ENCODE measurements at regions not wholly inside any gene's neighbourhood (a gene's known extent, or its start where the extent isn't known, plus 50 kb on each side); places are given as distances from the start of the nearest gene placed in this dataset.

DNA sequence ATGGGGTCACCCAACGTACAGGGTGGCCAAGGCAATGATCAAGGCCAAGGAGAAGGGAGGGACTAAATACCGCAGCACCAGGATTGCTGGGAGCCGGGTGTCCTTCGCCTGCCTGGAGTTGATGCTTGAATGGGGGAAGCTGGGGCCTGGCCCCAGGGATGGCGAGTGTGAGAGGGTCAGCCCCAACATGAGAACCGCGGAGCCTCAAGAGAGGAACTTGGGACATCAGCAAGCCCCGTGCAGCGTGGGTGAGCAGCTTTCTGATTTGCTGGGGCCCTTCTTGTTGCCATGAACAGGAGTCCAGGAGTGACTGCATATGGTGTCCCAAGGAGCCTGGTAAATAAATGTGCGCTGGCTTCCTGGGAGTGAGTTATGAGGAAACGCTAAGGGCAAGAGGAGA is 72.8 kb upstream of the PITRM1 start:
- POLR2A ChIA-PET, result no interaction called here
- Mint-ChIP-seq H3K27ac (no peak overlapping the region), H3K4me1 (no peaks in the 10 kb centered on the region), H3K9me3 (no peaks in the 10 kb centered on the region), H3K27me3 (peaks cover under 1 to 14% (median 5%) of the 10 kb centered on the region in 5 donors), H3K4me3 (no peak overlapping the region), H3K36me3 (no peaks in the 10 kb centered on the region)
- no peak for ATAC-seq
- DNase-seq, result no peak

DNA sequence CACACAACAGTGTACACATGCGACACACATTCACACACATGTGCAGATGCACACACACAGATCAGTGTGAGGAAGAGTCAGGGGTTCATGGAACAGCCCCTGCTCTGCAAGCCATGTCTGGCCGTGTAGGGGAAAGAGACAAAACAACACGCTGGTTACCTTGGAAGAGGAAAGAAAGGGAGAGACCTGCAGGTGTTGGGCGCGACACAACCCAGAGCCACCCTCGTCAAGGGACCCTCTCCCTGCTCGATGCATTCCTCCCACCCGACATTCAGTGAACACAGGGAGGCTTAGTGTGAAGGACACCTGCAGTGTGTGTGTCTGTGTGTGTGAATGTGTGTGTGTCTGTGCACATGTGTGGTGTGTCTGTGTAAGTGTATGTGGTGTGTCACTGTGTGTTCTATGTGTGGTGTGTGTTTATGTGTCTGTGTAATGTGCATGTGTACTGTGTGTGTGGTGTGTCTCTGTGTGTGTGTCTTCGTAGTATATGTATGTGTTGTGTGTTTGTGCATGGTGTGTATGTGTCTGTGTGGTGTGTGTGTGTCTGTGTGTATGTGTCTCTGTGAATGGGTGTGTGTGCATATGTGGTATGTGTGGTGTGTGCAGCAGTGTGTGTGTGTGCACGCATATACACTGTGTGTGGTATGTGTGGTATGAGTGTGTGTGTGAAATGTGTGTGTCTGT is 69.5 kb upstream of the PITRM1 start:
- Mint-ChIP-seq H3K4me1 (peaks cover 0 to 4% (median 4%) of the 10 kb centered on the region in 4 donors), H3K27me3 (peaks cover 4 to 35% (median 14%) of the 10 kb centered on the region in 5 donors), H3K9me3 (no peaks in the 10 kb centered on the region), H3K27ac (no peak overlapping the region), H3K4me3 (no peak overlapping the region), H3K36me3 (no peaks in the 10 kb centered on the region)
- no peak for DNase-seq
- POLR2A ChIA-PET, result no interaction called here
- ATAC-seq, result no peak

DNA sequence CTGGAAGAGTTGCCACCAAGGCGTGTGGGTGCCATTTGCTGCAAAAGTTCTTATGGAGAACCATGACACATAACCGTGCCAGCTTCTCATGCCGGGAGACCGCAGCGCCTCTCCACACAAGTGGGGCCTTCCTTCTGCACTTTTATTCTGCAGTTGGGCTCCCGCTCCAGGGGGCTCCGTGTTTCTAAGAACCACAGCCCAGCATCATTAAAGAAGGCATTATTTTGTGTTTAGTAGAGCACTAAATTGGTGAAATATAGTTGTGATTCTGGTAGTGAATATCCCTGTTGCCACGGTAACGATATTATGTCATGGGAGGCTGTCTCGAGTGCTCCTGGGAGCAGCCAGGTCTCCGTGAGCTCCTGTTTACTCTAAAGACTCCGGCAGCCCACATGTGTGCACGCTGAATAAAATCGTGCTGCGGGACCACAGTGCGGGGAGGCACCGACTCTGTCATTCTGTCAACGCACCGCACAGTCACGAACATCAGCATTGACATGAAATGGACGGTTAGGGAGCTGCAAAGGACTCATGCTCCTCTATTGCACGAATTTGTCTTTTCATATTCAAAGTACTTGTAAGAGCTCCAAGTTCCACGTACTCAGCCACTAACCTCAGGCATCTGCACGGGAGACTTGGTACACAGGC is 68.8 kb upstream of the PITRM1 start:
- Mint-ChIP-seq H3K4me3 (no peak overlapping the region), H3K27me3 (peaks cover 4 to 35% (median 18%) of the 10 kb centered on the region in 5 donors), H3K9me3 (no peaks in the 10 kb centered on the region), H3K36me3 (no peaks in the 10 kb centered on the region), H3K27ac (no peak overlapping the region), H3K4me1 (peaks cover 0 to 4% (median 4%) of the 10 kb centered on the region in 4 donors)
- DNase-seq (no peak), ATAC-seq (no peak)
- POLR2A ChIA-PET, result no interaction called here

DNA sequence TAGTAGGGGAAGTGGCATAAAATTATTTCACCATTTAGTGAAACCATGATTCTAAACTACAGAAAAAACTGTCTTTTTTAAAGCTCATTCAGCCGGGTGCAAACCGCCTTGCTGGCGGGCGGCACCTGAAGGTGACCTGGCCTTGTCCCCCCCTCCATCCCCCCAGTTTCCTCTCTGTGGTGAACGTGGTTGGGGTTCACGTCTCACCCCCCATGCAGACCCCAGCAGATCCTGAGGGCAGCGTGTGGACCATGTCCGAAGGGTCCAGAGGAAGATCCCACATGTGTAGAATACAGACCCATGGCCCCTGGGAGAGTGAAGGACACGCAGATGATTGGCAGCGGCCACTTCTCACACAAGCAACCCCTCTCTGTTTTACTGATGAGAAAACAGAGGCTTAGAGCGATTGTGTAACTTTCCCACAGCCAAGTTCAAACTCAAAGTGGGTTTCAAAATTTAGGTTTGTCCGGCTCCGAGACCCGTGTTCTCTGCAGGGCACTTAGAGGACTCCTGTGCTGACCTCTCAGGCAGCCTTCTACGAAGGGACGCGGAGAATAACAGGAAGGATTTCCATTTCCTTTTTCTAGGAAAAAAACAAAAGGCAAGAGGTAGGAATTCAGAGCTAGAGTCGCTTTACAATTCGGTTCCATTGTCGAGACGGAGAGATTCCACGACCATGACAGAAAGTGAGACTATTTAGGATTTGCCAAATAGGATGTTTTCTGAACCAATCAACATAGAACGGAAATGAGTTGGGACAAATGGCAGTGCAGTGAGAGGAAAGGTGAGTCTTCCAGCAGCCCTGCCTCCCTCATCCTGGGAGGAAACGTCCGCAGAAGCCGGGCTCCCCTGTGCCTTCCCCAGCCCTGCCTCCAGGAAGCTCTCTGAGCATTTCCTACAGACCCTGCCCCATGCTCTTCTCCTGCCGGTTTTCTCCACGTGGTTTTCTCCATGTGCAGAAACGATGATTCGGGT is 67.6 kb upstream of the PITRM1 start:
- H3K36me3 Mint-ChIP-seq, result no peaks in the 10 kb centered on the region
- DNase-seq (no peak), ATAC-seq (no peak)
- H3K4me1 Mint-ChIP-seq, result peaks cover 0 to 4% (median 4%) of the 10 kb centered on the region in 4 donors
- peak overlapping the region in 2 of 10 donors; percentile 40 to 58 for H3K27ac Mint-ChIP-seq
- POLR2A ChIA-PET, result no interaction called here
- H3K4me3 Mint-ChIP-seq, result no peak overlapping the region
- no peaks in the 10 kb centered on the region for H3K9me3 Mint-ChIP-seq
- peaks cover 4 to 33% (median 17%) of the 10 kb centered on the region in 5 donors for H3K27me3 Mint-ChIP-seq

DNA sequence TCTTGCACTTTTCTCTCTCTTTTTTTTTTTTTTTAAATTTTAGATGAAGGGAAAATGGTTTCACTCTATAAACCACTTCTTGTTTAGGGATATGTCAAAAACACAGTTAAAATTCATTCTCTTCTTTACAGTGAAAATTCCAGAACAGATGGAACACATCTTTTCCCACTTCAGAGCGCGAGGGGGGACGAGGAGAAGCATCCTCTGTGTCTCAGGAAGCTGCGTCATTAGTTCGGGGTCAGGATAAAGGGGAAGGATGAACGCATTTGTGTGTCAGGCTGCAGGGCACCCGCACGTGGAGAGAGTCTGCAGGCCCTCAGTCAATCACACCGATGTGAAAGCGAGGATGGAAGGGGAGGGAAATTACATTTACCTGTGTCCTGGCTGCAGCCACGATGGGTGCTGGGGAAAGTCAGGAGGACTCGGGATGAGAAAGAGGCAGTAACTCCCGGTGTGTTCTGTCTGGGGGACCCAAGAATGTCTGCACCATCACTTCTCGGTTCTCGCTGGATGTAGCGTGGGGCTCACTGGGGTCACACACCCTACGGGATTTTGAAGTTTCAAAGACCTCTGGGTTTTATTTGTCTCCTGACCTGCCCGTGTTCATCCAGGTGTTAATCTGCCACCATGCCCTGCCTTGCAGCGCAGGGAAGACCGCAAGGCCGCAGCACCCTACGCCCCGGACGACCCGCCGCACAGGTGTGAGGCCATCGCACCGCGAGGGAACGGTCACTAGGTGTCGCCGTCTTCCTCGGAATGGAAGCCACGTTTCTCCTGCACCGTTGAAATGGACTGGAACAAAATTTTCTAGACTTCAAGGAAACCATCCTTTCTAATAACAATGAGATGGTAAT is 66.7 kb upstream of the PITRM1 start:
- DNase-seq, result peak; percentile 34 to 73 (median 58)
- H3K27me3 Mint-ChIP-seq, result peaks cover 4 to 31% (median 18%) of the 10 kb centered on the region in 5 donors
- H3K4me1 Mint-ChIP-seq, result peaks cover 0 to 4% (median 4%) of the 10 kb centered on the region in 4 donors
- POLR2A ChIA-PET, result no interaction called here
- no peaks in the 10 kb centered on the region for H3K9me3 Mint-ChIP-seq
- peak; percentile 66 to 82 for ATAC-seq
- H3K27ac Mint-ChIP-seq, result peak overlapping the region in 2 of 10 donors; percentile 31 to 52
- H3K36me3 Mint-ChIP-seq, result no peaks in the 10 kb centered on the region
- H3K4me3 Mint-ChIP-seq, result no peak overlapping the region

DNA sequence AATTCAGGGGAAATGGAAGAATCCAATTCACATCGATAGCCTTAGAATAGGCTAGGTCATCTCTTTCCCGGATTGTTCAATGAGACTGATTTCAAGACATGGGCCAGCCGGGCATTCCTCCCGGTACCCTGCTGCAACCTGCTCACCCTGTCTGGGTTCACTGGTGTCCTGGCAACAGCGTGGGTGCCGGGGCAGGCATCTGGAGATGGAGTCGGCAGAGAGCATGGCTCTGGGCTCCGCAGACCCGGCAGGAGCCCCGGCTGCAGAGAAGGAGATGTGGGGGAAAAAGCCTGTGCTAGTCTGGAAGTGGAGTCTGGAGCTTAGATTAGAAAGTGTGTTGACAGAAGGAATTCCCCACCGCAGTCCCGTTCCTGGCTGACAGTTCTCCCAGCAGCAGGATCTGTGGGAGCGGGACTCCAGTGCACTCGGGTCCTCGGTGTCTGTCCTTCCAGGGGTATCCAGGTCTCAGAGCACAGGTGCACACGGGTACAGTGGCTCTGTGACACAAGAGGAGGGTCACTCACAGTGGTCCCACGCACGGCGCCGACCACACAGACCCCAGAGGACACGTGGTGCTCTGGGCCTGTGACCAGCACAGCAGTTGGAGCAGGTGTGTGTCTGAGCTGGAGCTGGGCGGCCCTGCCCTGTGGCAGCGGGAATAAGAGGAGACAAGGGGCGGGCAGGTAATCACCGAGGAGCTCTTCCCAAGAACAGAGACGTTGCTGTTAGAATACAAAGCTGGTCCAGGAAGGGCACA is 65.7 kb upstream of the PITRM1 start:
- Mint-ChIP-seq H3K36me3 (no peaks in the 10 kb centered on the region), H3K9me3 (no peaks in the 10 kb centered on the region), H3K4me1 (peaks cover 0 to 4% (median 4%) of the 10 kb centered on the region in 4 donors), H3K4me3 (no peak overlapping the region), H3K27ac (peak overlapping the region in 1 of 10 donors; percentile 40), H3K27me3 (peaks cover 4 to 31% (median 21%) of the 10 kb centered on the region in 5 donors)
- no peak for ATAC-seq
- DNase-seq, result no peak
- POLR2A ChIA-PET, result no interaction called here

DNA sequence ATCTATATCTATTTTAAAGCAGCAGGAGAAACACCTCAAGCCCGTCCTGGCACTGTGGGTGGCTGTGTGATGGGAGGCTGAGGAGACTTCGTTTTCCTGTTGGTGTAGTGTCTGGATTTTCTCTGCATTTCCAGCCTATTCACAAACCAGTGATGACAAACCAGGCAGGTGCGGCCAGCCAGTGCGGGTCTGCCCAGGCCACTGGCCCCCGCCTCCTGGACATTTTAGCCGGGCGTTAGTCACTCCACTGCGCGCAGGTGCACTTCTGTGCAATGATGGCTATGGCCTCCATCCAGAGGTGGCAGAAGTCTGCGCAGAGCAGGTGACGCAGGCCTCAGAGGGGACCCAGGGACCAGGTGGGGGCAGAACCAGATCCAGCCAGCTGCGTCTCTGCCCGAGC is 64.9 kb upstream of the PITRM1 start:
- no peak overlapping the region for H3K27ac Mint-ChIP-seq
- no peak for DNase-seq
- peaks cover 0 to 4% (median 4%) of the 10 kb centered on the region in 4 donors for H3K4me1 Mint-ChIP-seq
- H3K9me3 Mint-ChIP-seq, result no peaks in the 10 kb centered on the region
- no peak for ATAC-seq
- H3K36me3 Mint-ChIP-seq, result no peaks in the 10 kb centered on the region
- no peak overlapping the region for H3K4me3 Mint-ChIP-seq
- H3K27me3 Mint-ChIP-seq, result peaks cover 4 to 31% (median 24%) of the 10 kb centered on the region in 5 donors
- POLR2A ChIA-PET, result no interaction called here

DNA sequence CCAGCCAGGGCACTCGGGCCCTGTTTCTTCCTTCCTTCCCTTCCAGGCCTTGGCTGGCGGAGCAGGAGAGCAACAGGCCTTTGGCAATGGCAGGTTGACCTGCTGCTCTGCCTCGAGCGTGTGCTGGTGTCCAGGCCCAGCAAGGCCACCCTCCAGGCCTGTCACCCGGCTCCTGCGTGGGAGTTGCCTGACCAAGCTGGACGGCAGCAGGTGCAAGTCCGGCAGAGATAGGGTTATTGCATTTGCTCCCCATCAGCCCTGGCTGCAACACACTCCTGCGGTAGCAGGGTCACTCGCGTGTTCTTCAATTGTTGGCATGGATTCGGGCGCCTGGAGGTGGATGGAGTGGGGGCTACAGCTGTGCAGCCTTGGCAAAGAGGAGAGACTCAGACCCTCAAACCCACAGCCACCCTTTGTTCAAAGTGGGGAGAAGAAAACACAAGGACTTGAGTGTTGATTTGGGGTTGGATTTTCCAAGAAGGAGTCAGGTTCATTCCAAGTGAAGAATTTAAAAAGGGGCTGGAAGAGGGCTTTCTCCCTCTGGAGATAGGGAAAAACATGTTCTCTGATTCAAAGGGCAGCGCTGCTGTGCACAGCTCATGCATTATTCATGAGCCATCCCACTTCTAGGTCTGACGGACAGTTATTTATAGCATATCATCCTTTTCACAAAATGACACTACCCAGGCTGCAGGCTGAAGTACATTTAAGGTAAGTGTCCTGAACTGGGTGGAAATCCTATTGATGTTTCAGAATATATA is 64.2 kb upstream of the PITRM1 start:
- peaks cover 6 to 30% (median 24%) of the 10 kb centered on the region in 5 donors for H3K27me3 Mint-ChIP-seq
- H3K4me1 Mint-ChIP-seq, result peaks cover 0 to 4% (median 4%) of the 10 kb centered on the region in 4 donors
- H3K9me3 Mint-ChIP-seq, result no peaks in the 10 kb centered on the region
- no peaks in the 10 kb centered on the region for H3K36me3 Mint-ChIP-seq
- no peak for ATAC-seq
- POLR2A ChIA-PET, result no interaction called here
- no peak for DNase-seq
- H3K27ac Mint-ChIP-seq, result no peak overlapping the region
- H3K4me3 Mint-ChIP-seq, result no peak overlapping the region

DNA sequence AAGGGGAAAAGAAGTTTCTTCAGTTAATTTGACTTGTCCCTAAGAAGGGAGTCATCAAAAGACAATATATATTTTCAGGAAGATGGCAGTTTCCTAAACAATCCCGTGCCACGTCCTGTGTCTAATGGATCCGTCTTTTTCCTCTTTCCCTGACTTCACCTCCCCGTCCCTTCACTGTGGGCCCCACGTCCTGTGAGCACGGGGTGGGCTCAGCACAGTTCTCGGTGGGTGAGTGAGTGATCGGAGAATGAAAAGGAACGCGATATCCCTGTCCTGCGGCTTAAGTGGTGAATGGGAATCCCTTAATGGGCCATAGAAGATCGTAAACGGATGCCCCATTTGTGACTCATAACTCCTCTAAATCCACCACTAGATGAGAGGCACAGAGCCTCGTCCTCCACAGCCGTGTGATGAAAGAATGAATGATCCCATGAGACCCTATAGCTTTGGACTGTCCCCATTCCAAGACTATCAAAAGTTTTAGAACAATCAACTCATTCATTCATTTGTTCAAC is 63.5 kb upstream of the PITRM1 start:
- H3K36me3 Mint-ChIP-seq, result no peaks in the 10 kb centered on the region

DNA sequence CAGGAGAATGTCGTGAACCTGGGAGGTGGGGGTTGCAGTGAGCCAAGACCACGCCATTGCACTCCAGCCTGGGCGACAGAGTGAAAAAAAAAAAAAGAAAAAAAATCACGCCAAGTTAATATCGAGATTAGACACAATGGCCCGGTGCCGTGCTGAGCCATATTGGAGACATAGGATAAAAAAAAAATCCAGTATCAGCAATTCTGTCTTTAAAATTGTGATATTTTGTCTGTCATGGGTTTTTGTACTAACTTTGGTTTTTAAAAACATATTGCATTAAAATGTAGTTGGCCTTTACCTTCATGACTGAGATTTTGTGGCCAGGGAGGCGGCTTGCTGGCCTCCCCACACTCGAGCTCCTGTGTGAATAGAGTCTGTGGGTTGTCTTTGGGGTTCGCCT is 62.8 kb upstream of the PITRM1 start:
- ATAC-seq (no peak), DNase-seq (no peak)
- peaks cover 0 to 4% (median 4%) of the 10 kb centered on the region in 4 donors for H3K4me1 Mint-ChIP-seq
- H3K4me3 Mint-ChIP-seq, result no peak overlapping the region
- peaks cover 6 to 25% (median 20%) of the 10 kb centered on the region in 5 donors for H3K27me3 Mint-ChIP-seq
- H3K27ac Mint-ChIP-seq, result no peak overlapping the region
- no peaks in the 10 kb centered on the region for H3K36me3 Mint-ChIP-seq
- POLR2A ChIA-PET, result no interaction called here
- no peaks in the 10 kb centered on the region for H3K9me3 Mint-ChIP-seq

More for the DNA sequence above, 63.5 kb upstream of the PITRM1 start:
- H3K27ac Mint-ChIP-seq, result no peak overlapping the region
- H3K4me3 Mint-ChIP-seq, result no peak overlapping the region
- peaks cover 0 to 4% (median 4%) of the 10 kb centered on the region in 4 donors for H3K4me1 Mint-ChIP-seq
- H3K9me3 Mint-ChIP-seq, result no peaks in the 10 kb centered on the region
- DNase-seq (no peak), ATAC-seq (no peak)
- peaks cover 6 to 25% (median 24%) of the 10 kb centered on the region in 5 donors for H3K27me3 Mint-ChIP-seq
- POLR2A ChIA-PET, result no interaction called here

DNA sequence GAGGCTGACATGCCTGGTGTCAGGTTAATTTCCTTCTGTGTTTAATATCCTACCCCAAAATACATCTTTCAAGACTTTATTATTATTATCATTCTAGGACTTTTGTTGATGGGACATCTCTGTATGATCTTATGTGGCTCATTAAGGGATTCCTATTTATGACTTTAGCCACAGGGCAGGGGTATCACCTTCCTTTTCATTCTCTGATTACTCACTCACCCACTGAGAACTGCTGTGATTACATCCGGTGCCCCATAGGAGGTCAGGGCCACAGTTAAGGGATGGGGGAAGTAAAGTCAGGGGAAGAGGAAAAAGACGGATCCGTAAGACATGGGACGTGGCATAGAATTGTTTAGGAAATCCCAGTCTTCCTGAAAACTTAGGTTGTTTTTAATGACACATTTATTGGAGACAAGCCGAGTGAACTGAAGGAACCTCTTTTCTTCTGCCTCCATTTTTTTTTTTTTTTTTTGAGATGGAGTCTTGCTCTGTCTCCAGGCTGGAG is 61.0 kb upstream of the PITRM1 start:
- H3K27me3 Mint-ChIP-seq, result peaks cover 0 to 16% (median 9%) of the 10 kb centered on the region in 5 donors
- POLR2A ChIA-PET, result no interaction called here
- no peak overlapping the region for H3K27ac Mint-ChIP-seq
- H3K4me3 Mint-ChIP-seq, result no peak overlapping the region
- ATAC-seq (no peak), DNase-seq (no peak)
- peaks cover 0 to 2% (median 2%) of the 10 kb centered on the region in 4 donors for H3K4me1 Mint-ChIP-seq
- no peaks in the 10 kb centered on the region for H3K9me3 Mint-ChIP-seq
- H3K36me3 Mint-ChIP-seq, result no peaks in the 10 kb centered on the region
